ENCODE measurements at regions not wholly inside any gene's neighbourhood (a gene's known extent, or its start where the extent isn't known, plus 50 kb on each side); places are given as distances from the start of the nearest gene placed in this dataset.

DNA sequence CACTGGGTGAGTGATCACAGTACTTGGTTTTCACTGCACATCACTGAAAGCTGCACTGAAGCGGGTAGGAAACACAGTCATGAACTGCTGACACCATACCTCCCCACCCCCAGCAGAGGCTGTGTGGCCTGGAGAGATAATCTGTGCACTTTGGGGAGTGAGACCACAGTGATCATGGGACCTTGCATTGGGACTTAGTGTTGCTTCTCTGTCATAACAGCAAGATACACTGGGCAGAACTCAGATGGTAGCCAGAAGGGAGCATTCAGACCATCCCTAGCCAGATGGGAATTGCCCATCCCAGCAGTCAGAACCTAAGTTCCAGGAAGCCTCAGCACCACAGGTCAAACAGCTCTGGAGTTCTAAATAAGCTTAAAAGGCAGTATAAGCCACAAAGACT is 346.4 kb upstream of the TMEM229A start (continued):
- no peak for TF ChIP-seq CHD7 (IDR thresholded peaks at IDR 0.05; ENCODE audit: insufficient replicate concordance, low read length)
- no peak for TF ChIP-seq CBX8 (IDR thresholded peaks at IDR 0.05; ENCODE audit: borderline replicate concordance, low read depth, low read length)
- TF ChIP-seq BACH1 (IDR thresholded peaks at IDR 0.05; ENCODE audit: low read length), result no peak
